Fibroblast of lung (primary cell): ENCODE measurements at regions not wholly inside any gene's neighbourhood (a gene's known extent, or its start where the extent isn't known, plus 50 kb on each side); places are given as distances from the start of the nearest gene placed in this dataset.

Source experiments
- DNase-seq, 2 donors: peaks; one replicate each; pipeline versions ENCODE4 v3.0.0 to v3.0.0-alpha.2; 2010; ENCODE audit warnings: low read depth in 2 of 2
- H2AFZ ChIP-seq: 2 replicates; pipeline ENCODE4 v1.5.1; 2012; ENCODE audit warnings: low read length, control low read depth, inconsistent platforms
- H3K27ac ChIP-seq: 2 replicates; pipeline ENCODE4 v1.5.1; 2011; ENCODE audit warnings: low read length, control low read depth; ENCODE audit not compliant: insufficient read depth
- H3K27me3 ChIP-seq: 2 replicates; pipeline ENCODE4 v1.5.1; 2011; ENCODE audit warnings: mild to moderate bottlenecking, low read length; ENCODE audit not compliant: control insufficient read depth, insufficient read depth
- H3K36me3 ChIP-seq: 2 replicates; pipeline ENCODE4 v1.5.1; 2011; ENCODE audit warnings: low read length; ENCODE audit not compliant: control insufficient read depth, insufficient read depth
- H3K4me1 ChIP-seq: 2 replicates; pipeline ENCODE4 v1.5.1; 2011; ENCODE audit warnings: low read length; ENCODE audit not compliant: control insufficient read depth, insufficient read depth; ENCODE audit errors: extremely low read depth
- H3K4me2 ChIP-seq: 2 replicates; pipeline ENCODE4 v1.5.1; 2011; ENCODE audit warnings: low read length, control low read depth; ENCODE audit not compliant: insufficient read depth; ENCODE audit errors: extremely low read depth
- H3K4me3 ChIP-seq, 4 experiments: fragments of 200-600 bp in 1 of 4; sonication (generic) in 1 of 4; replicated peaks in 1 of 4; 2 replicates each; pipeline ENCODE4 v1.5.1; 2011 to 2016; ENCODE audit warnings: low read length in 4 of 4, low read depth in 3 of 4, mild to moderate bottlenecking in 3 of 4, control low read depth in 2 of 4, inconsistent platforms in 1 of 4, mixed read lengths in 1 of 4; ENCODE audit not compliant: insufficient read depth in 1 of 4; ENCODE audit errors: control extremely low read depth in 1 of 4
- H3K79me2 ChIP-seq: 2 replicates; pipeline ENCODE4 v1.5.1; 2012; ENCODE audit warnings: mild to moderate bottlenecking, low read length, inconsistent platforms; ENCODE audit not compliant: control insufficient read depth, insufficient read depth
- H3K9ac ChIP-seq: 2 replicates; pipeline ENCODE4 v1.5.1; 2011; ENCODE audit warnings: mild to moderate bottlenecking, low read length, control low read depth; ENCODE audit not compliant: insufficient read depth
- H3K9me3 ChIP-seq: 2 replicates; pipeline ENCODE4 v1.5.1; 2012; ENCODE audit warnings: low read depth, low read length; ENCODE audit not compliant: control insufficient read depth, insufficient read depth
- H4K20me1 ChIP-seq: 2 replicates; pipeline ENCODE4 v1.5.1; 2011; ENCODE audit warnings: low read length; ENCODE audit not compliant: control insufficient read depth, insufficient read depth; ENCODE audit errors: extremely low read depth
- EZH2 ChIP-seq: IDR thresholded peaks from 2 replicates; pipeline ENCODE4 v1.5.1; 2012; ENCODE audit warnings: low read length, control low read depth, mild to moderate bottlenecking; ENCODE audit errors: missing control alignments
- TF ChIP-seq, protein P1 (sequence below), 2 donors: IDR thresholded peaks in 1 of 2; conservative IDR thresholded peaks in 1 of 2; 1 replicate in 1 of 2; 2 replicates in 1 of 2; pipeline ENCODE4 v1.5.1; 2011 to 2012; ENCODE audit warnings: low read length in 2 of 2, control low read depth in 1 of 2, inconsistent platforms in 1 of 2, low read depth in 1 of 2, mild to moderate bottlenecking in 1 of 2

DNA sequence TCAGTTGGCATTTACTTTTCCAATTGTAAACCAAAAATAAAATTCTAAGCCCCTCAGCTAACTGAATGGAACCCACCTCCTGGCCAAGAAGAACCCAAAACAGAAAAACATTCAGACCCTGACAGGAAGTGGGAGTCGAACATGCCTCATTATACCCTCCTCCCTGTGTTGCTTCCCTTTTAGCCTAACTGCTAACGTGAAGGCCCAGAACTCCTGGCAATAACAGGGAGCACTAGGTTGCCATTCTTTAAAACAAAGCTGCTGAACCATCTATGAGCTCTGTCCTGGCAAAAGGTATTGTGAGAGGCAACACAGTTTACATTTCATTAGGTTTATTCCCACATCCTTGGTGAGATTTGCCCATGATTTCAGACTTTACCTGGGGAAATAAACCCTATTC, 481.4 kb downstream of the CHSY3 start:
- no peak for DNase-seq
- H3K36me3 ChIP-seq = no peaks in the 10 kb centered on the region
- no peak overlapping the region for H2AFZ ChIP-seq

DNA sequence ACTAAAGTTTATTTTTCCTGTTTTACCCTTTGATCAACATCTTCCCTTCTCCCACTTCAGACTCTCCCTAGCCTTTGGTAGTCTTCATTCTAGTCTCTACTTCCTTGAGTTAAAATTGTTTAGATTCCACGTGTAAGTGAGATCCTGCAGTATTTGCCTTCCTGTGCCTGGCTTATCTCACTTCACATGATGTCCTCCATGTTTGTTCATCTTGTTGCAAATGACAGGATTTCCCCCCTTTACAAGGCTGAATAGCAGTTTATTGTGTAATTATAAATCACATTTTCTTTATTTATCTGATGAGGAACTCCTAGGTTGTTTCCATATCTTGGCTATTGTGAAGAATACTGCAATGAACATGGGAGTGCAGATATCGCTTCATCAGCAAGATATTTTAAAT, 461.7 kb downstream of the CHSY3 start:
- no peak overlapping the region for H3K4me3 ChIP-seq
- no peak overlapping the region for H2AFZ ChIP-seq
- H3K9ac ChIP-seq = no peak overlapping the region
- no peaks in the 10 kb centered on the region for H4K20me1 ChIP-seq
- no peaks in the 10 kb centered on the region for H3K36me3 ChIP-seq
- no peak for DNase-seq
- no peaks in the 10 kb centered on the region for H3K9me3 ChIP-seq
- no peak overlapping the region for H3K27ac ChIP-seq
- TF ChIP-seq EZH2 = no peak
- TF ChIP-seq, protein P1, sequence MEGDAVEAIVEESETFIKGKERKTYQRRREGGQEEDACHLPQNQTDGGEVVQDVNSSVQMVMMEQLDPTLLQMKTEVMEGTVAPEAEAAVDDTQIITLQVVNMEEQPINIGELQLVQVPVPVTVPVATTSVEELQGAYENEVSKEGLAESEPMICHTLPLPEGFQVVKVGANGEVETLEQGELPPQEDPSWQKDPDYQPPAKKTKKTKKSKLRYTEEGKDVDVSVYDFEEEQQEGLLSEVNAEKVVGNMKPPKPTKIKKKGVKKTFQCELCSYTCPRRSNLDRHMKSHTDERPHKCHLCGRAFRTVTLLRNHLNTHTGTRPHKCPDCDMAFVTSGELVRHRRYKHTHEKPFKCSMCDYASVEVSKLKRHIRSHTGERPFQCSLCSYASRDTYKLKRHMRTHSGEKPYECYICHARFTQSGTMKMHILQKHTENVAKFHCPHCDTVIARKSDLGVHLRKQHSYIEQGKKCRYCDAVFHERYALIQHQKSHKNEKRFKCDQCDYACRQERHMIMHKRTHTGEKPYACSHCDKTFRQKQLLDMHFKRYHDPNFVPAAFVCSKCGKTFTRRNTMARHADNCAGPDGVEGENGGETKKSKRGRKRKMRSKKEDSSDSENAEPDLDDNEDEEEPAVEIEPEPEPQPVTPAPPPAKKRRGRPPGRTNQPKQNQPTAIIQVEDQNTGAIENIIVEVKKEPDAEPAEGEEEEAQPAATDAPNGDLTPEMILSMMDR (conservative IDR thresholded peaks at IDR 0.05 in 1 of 2, IDR thresholded peaks at IDR 0.05 in 1 of 2; ENCODE audit: low read depth in 1 of 2, low read length in 2 of 2) = no peak
- no peak overlapping the region for H3K4me2 ChIP-seq
- H3K79me2 ChIP-seq = no peaks in the 10 kb centered on the region
- H3K4me1 ChIP-seq = no peaks in the 10 kb centered on the region
- no peaks in the 10 kb centered on the region for H3K27me3 ChIP-seq

More for the DNA sequence above, 481.4 kb downstream of the CHSY3 start:
- H3K27me3 ChIP-seq = no peaks in the 10 kb centered on the region
- no peaks in the 10 kb centered on the region for H4K20me1 ChIP-seq
- H3K4me1 ChIP-seq = no peaks in the 10 kb centered on the region
- no peak overlapping the region for H3K27ac ChIP-seq
- no peak overlapping the region for H3K4me3 ChIP-seq
- no peaks in the 10 kb centered on the region for H3K79me2 ChIP-seq
- no peak overlapping the region for H3K9ac ChIP-seq
- H3K4me2 ChIP-seq = no peak overlapping the region
- H3K9me3 ChIP-seq = no peaks in the 10 kb centered on the region
- no peak for TF ChIP-seq EZH2
- TF ChIP-seq, protein P1 (conservative IDR thresholded peaks at IDR 0.05 in 1 of 2, IDR thresholded peaks at IDR 0.05 in 1 of 2; ENCODE audit: low read depth in 1 of 2, low read length in 2 of 2) = no peak

DNA sequence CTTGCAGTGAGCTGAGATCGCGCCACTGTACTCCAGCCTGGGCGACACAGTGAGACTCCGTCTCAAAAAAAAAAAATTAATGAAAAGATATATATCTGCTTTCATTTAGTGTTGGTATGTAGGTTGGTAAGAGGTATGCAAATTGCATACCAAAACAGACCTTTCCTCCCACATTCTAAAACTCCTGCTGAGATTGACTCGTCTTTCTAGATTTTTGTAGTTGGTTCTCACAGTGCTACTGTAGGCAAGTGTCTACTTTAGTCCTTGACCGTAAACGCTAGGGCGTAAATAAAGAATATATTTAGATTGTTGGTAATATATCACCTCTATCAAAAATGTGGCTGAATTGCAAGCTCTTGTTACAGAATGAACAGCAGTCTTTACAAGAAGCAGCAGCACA, 445.9 kb downstream of the CHSY3 start:
- no peaks in the 10 kb centered on the region for H3K4me1 ChIP-seq
- H3K4me3 ChIP-seq = no peak overlapping the region
- no peak overlapping the region for H2AFZ ChIP-seq
- H3K36me3 ChIP-seq = no peaks in the 10 kb centered on the region
- no peaks in the 10 kb centered on the region for H3K9me3 ChIP-seq
- H3K9ac ChIP-seq = no peak overlapping the region
- no peak overlapping the region for H3K4me2 ChIP-seq
- TF ChIP-seq, protein P1 (conservative IDR thresholded peaks at IDR 0.05 in 1 of 2, IDR thresholded peaks at IDR 0.05 in 1 of 2; ENCODE audit: low read depth in 1 of 2, low read length in 2 of 2) = no peak
- no peak for TF ChIP-seq EZH2
- H4K20me1 ChIP-seq = no peaks in the 10 kb centered on the region
- H3K27ac ChIP-seq = no peak overlapping the region
- H3K79me2 ChIP-seq = no peaks in the 10 kb centered on the region
- H3K27me3 ChIP-seq = no peaks in the 10 kb centered on the region
- DNase-seq = peak in 1 of 2 donors; percentile 19
